SKM-1 treated with dmso at 0.1 percent for 144 hours (cell line): ENCODE measurements at regions not wholly inside any gene's neighbourhood (a gene's known extent, or its start where the extent isn't known, plus 50 kb on each side); places are given as distances from the start of the nearest gene placed in this dataset.
A peak's percentile ranks its signal among the peaks of the same experiment; 100 is the strongest.

Source experiments
- DNase-seq: peaks from one replicate; lab custom pipeline; 2025; ENCODE audit not compliant: unreplicated experiment; lab: John Stamatoyannopoulos, UW

GRCh38 chr2:67036444-67036843 is 360.7 kb upstream of the ETAA1 start:
- DNase-seq: no peak

- DNase-seq: no peak
These were observed 359.5 kb upstream of the ETAA1 start for GRCh38 chr2:67037655-67038054.

GRCh38 chr2:67038195-67038594 is 358.9 kb upstream of the ETAA1 start:
- no peak for DNase-seq

GRCh38 chr2:67039058-67039457 is 358.1 kb upstream of the ETAA1 start:
- no peak for DNase-seq

GRCh38 chr2:67039517-67040103 is 357.5 kb upstream of the ETAA1 start:
- no peak for DNase-seq

GRCh38 chr2:67041051-67041450 is 356.1 kb upstream of the ETAA1 start:
- no peak for DNase-seq

- DNase-seq: no peak
These were observed 353.2 kb upstream of the ETAA1 start for GRCh38 chr2:67043781-67044478.

GRCh38 chr2:67046591-67046990 is 350.5 kb upstream of the ETAA1 start:
- DNase-seq: no peak

- DNase-seq: no peak
These were observed 348.8 kb upstream of the ETAA1 start for GRCh38 chr2:67048314-67048713.

- DNase-seq: no peak
These were observed 346.5 kb upstream of the ETAA1 start for GRCh38 chr2:67050622-67051021.

- no peak for DNase-seq
These were observed 342.4 kb upstream of the ETAA1 start for GRCh38 chr2:67054728-67055127.

GRCh38 chr2:67055387-67056304 is 341.5 kb upstream of the ETAA1 start:
- DNase-seq: no peak

GRCh38 chr2:67057123-67057522 is 340.0 kb upstream of the ETAA1 start:
- no peak for DNase-seq

- peak; percentile 37 for DNase-seq
These were observed 339.0 kb upstream of the ETAA1 start for GRCh38 chr2:67057901-67058703.

- DNase-seq: no peak
These were observed 332.1 kb upstream of the ETAA1 start for GRCh38 chr2:67065046-67065445.

GRCh38 chr2:67066782-67067181 is 330.4 kb upstream of the ETAA1 start:
- no peak for DNase-seq

- no peak for DNase-seq
These were observed 329.5 kb upstream of the ETAA1 start for GRCh38 chr2:67067656-67068055.

GRCh38 chr2:67070826-67071225 is 326.3 kb upstream of the ETAA1 start:
- DNase-seq: no peak

GRCh38 chr2:67075056-67075455 is 322.1 kb upstream of the ETAA1 start:
- no peak for DNase-seq

- no peak for DNase-seq
These were observed 321.4 kb upstream of the ETAA1 start for GRCh38 chr2:67075530-67076238.

GRCh38 chr2:67076239-67076624 is 320.9 kb upstream of the ETAA1 start:
- no peak for DNase-seq
